ENCODE measurements at regions not wholly inside any gene's neighbourhood (a gene's known extent, or its start where the extent isn't known, plus 50 kb on each side); places are given as distances from the start of the nearest gene placed in this dataset.

GRCh38 chr12:81957631-81958030, 198.5 kb upstream of the PPFIA2 start:
- no peak for DNase-seq (ENCODE audit: low spot score)

GRCh38 chr12:81956468-81956860, 197.3 kb upstream of the PPFIA2 start:
- DNase-seq (ENCODE audit: low spot score) = peak; percentile 15

- peak; percentile 61 for DNase-seq (ENCODE audit: low spot score)
Measured at GRCh38 chr12:81953541-81953940, 194.4 kb upstream of the PPFIA2 start.

GRCh38 chr12:81950871-81951270, 191.7 kb upstream of the PPFIA2 start:
- no peak for DNase-seq (ENCODE audit: low spot score)

- no peak for DNase-seq (ENCODE audit: low spot score)
Measured at GRCh38 chr12:81949841-81950308, 190.7 kb upstream of the PPFIA2 start.

GRCh38 chr12:81949416-81949815, 190.3 kb upstream of the PPFIA2 start:
- DNase-seq (ENCODE audit: low spot score) = no peak

- no peak for DNase-seq (ENCODE audit: low spot score)
Measured at GRCh38 chr12:81944886-81945285, 185.7 kb upstream of the PPFIA2 start.

GRCh38 chr12:81942594-81942993, 183.4 kb upstream of the PPFIA2 start:
- DNase-seq (ENCODE audit: low spot score) = peak; percentile 20

- no peak for DNase-seq (ENCODE audit: low spot score)
Measured at GRCh38 chr12:81930037-81930436, 170.9 kb upstream of the PPFIA2 start.

GRCh38 chr12:81896771-81897170, 137.6 kb upstream of the PPFIA2 start:
- no peak for DNase-seq (ENCODE audit: low spot score)

- DNase-seq (ENCODE audit: low spot score) = no peak
Measured at GRCh38 chr12:81888961-81889360, 129.8 kb upstream of the PPFIA2 start.

GRCh38 chr12:81888106-81888740, 129.1 kb upstream of the PPFIA2 start:
- peak; percentile 88 for DNase-seq (ENCODE audit: low spot score)

GRCh38 chr12:81874586-81874985, 115.4 kb upstream of the PPFIA2 start:
- DNase-seq (ENCODE audit: low spot score) = no peak

GRCh38 chr12:81874166-81874565, 115.0 kb upstream of the PPFIA2 start:
- peak; percentile 23 for DNase-seq (ENCODE audit: low spot score)

GRCh38 chr12:81872400-81872799, 113.2 kb upstream of the PPFIA2 start:
- DNase-seq (ENCODE audit: low spot score) = peak; percentile 62

GRCh38 chr12:81866081-81866480, 106.9 kb upstream of the PPFIA2 start:
- peak; percentile 72 for DNase-seq (ENCODE audit: low spot score)

- DNase-seq (ENCODE audit: low spot score) = peak; percentile 93
Measured at GRCh38 chr12:81863406-81863805, 104.3 kb upstream of the PPFIA2 start.

GRCh38 chr12:81859521-81859920, 100.4 kb upstream of the PPFIA2 start:
- peak; percentile 71 for DNase-seq (ENCODE audit: low spot score)

GRCh38 chr12:81843599-81843998, 84.4 kb upstream of the PPFIA2 start:
- no peak for DNase-seq (ENCODE audit: low spot score)

GRCh38 chr12:81835783-81836182, 76.6 kb upstream of the PPFIA2 start:
- DNase-seq (ENCODE audit: low spot score) = no peak

GRCh38 chr12:81819991-81820633, 61.0 kb upstream of the PPFIA2 start:
- peak; percentile 63 for DNase-seq (ENCODE audit: low spot score)

GRCh38 chr12:81815611-81816010, 56.5 kb upstream of the PPFIA2 start:
- peak; percentile 38 for DNase-seq (ENCODE audit: low spot score)

- DNase-seq (ENCODE audit: low spot score) = no peak
Measured at GRCh38 chr12:81811778-81812125, 52.6 kb upstream of the PPFIA2 start.

All from kidney tubule cell (primary cell).